ENCODE measurements at regions not wholly inside any gene's neighbourhood (a gene's known extent, or its start where the extent isn't known, plus 50 kb on each side); places are given as distances from the start of the nearest gene placed in this dataset.
"Not testable (repeated sequence)": the region's sequence is repeated elsewhere in the genome, so short reads cannot be mapped to it uniquely, and the experiment has no call there.

DNA sequence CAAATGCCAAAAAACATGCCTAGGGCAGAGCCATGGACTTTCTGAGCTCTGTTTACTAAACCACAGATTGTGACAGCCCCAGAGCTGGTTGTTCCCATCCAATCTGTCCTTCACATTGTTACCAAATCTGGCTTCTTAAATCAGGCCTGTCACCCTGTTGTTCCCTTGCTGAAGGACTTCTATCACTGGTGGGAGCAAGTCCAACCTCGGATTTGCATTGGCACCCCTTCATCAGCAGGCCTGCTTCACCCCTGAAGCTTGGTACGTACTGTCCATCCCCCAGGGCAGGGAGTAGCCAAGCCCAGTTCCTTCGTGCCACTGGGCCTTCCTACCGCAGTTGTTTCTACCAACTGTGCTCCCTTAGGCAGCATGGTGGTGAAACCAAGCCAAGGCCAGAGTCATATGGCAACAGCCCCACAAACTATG, 357.3 kb upstream of the JARID2 start:
- Histone ChIP-seq H3K27ac (no peak overlapping the region), H3K27me3 (no peaks in the 10 kb centered on the region), H3K9me3 (no peaks in the 10 kb centered on the region), H3K4me3 (no peak overlapping the region), H3K36me3 (no peaks in the 10 kb centered on the region), H3K4me1 (peaks cover 7% of the 10 kb centered on the region)
- DNase-seq (ENCODE audit: extremely low spot score in 2 of 2): no peak
- TF ChIP-seq POLR2AphosphoS5 (IDR thresholded peaks at IDR 0.05; ENCODE audit: insufficient read depth in 1 of 2, low read depth in 1 of 2): no peak
- TF ChIP-seq, protein P1, sequence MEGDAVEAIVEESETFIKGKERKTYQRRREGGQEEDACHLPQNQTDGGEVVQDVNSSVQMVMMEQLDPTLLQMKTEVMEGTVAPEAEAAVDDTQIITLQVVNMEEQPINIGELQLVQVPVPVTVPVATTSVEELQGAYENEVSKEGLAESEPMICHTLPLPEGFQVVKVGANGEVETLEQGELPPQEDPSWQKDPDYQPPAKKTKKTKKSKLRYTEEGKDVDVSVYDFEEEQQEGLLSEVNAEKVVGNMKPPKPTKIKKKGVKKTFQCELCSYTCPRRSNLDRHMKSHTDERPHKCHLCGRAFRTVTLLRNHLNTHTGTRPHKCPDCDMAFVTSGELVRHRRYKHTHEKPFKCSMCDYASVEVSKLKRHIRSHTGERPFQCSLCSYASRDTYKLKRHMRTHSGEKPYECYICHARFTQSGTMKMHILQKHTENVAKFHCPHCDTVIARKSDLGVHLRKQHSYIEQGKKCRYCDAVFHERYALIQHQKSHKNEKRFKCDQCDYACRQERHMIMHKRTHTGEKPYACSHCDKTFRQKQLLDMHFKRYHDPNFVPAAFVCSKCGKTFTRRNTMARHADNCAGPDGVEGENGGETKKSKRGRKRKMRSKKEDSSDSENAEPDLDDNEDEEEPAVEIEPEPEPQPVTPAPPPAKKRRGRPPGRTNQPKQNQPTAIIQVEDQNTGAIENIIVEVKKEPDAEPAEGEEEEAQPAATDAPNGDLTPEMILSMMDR (IDR thresholded peaks at IDR 0.05): no peak
- TF ChIP-seq POLR2A (IDR thresholded peaks at IDR 0.05): no peak
- intact Hi-C loops (cut with DNase I): no loop called here

DNA sequence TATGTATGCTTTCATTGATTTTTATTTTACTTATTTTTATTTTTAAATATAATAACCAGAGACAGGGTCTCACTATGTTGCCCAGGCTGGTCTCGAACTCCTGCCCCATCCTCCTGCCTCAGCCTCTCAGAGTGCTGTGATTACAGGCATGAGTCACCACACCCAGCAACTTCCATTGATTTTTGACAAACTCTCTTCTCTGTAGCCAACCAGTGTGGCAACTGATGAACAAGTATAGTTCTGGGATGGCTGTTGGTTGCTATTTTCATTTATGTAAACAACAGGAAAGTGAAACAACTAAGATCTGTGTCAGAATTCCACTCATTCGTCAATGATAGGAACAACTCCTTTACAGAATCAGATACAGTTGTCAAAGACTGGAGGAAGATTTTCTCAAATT, 356.7 kb upstream of the JARID2 start:
- H3K36me3 ChIP-seq: no peaks in the 10 kb centered on the region
- intact Hi-C loops (cut with DNase I): no loop called here
- H3K9me3 ChIP-seq: no peaks in the 10 kb centered on the region
- no peak for DNase-seq (ENCODE audit: extremely low spot score in 2 of 2)
- no peak for TF ChIP-seq POLR2AphosphoS5 (IDR thresholded peaks at IDR 0.05; ENCODE audit: insufficient read depth in 1 of 2, low read depth in 1 of 2)
- no peak for TF ChIP-seq POLR2A (IDR thresholded peaks at IDR 0.05)
- H3K27me3 ChIP-seq: no peaks in the 10 kb centered on the region
- no peak overlapping the region for H3K27ac ChIP-seq
- peaks cover 7% of the 10 kb centered on the region for H3K4me1 ChIP-seq
- H3K4me3 ChIP-seq: no peak overlapping the region

DNA sequence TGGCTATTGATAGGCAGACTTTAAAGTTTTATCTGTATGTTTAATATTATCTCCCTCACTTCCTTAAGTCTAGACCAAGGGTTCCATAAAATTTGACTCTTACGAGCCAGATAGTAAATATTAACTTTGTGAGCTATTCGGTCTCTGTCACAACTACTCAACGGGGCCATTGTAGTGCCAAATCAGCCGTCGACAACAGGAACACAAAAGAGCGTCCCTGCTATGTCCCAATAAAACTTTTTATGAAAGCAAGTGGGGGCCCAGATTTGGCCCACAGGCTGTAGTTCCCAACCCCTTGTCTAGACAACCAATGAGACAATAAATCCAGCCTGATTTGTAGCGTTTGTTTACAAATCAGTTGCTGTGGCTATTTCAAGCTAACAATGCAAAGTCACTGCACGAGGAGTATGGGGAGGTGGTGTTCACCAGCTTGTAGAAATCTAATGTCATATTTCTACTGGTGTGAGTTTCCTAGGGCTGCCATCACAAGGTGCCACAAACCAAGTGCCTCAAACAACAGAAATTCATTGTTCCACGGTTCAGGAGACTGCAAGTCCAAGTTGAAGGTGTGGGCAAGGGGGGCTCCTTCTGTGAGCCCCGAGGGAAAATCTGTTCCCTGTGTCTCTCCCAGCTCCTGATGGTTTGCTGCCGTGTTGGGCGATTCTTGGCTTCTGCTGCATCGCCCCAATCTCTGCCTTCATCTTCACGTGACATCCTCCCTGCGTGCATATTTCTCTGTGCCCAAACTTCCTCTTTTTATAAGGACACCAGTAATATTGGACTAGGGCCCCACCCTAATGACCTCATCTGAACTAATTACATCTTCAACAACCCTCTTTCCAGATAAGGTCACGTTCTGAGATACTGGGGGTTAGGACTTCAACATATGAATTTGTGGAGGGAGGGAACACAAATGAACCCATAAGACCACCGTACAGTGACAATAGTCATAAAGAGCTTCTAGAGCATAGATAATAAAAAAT, 356.0 kb upstream of the JARID2 start:
- DNase-seq (ENCODE audit: extremely low spot score in 2 of 2): no peak
- intact Hi-C loops (cut with DNase I): no loop called here
- Histone ChIP-seq H3K36me3 (no peaks in the 10 kb centered on the region), H3K4me3 (no peak overlapping the region), H3K4me1 (peaks cover 7% of the 10 kb centered on the region), H3K9me3 (no peaks in the 10 kb centered on the region), H3K27ac (no peak overlapping the region), H3K27me3 (no peaks in the 10 kb centered on the region)
- no peak for TF ChIP-seq POLR2A (IDR thresholded peaks at IDR 0.05)
- TF ChIP-seq POLR2AphosphoS5 (IDR thresholded peaks at IDR 0.05; ENCODE audit: insufficient read depth in 1 of 2, low read depth in 1 of 2): no peak
- TF ChIP-seq, protein P1 (IDR thresholded peaks at IDR 0.05): no peak

DNA sequence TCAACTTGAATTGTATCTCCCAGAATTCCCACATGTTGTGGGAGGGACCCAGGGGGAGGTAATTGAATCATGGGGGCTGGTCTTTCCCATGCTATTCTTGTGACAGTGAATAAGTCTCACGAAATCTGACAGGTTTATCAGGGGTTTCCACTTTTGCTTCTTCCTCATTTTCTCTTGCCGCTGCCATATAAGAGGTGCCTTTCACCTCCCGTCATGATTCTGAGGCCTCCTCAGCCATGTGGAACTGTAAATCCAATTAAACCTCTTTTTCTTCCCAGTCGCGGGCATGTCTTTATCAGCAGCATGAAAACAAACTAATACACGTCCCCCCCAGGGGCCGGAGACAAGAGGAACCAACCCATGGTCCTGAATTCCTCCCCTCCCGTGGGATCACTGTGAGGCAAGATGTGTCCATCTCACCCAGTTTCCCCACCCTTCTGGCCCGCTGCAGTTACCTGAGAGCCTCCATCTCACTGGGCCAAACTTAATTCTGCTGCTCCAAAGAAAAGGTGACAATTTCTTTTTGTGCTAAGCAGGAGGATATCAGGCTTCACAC, 354.0 kb upstream of the JARID2 start:
- H3K36me3 ChIP-seq; H3K4me1 ChIP-seq; H3K27me3 ChIP-seq; intact Hi-C loops (cut with DNase I); H3K4me3 ChIP-seq; DNase-seq (ENCODE audit: extremely low spot score in 2 of 2); H3K9me3 ChIP-seq; H3K27ac ChIP-seq: not testable (repeated sequence)

DNA sequence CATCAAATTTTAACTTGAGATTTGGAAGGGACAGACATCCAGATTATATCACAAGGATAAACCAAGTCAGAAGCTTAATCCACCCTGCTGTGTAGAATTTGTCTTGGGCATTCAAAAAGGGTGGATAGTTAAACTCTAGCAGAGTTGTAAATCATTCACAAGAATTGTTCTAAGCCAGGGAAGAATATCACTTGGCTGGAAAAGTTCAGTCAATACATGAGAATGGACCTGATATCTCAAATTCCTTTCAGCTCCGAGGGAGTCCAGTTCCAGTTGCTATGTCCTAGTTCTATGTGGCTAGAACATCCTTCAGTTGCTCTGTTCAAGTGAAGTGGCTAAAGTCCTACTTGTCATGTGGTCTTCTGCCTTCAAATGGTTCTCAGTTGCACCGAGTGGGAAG, 351.8 kb upstream of the JARID2 start:
- no peak for TF ChIP-seq POLR2AphosphoS5 (IDR thresholded peaks at IDR 0.05; ENCODE audit: insufficient read depth in 1 of 2, low read depth in 1 of 2)
- TF ChIP-seq, protein P1 (IDR thresholded peaks at IDR 0.05): no peak
- no peak for DNase-seq (ENCODE audit: extremely low spot score in 2 of 2)
- no peak overlapping the region for H3K27ac ChIP-seq
- intact Hi-C loops (cut with DNase I): no loop called here
- no peaks in the 10 kb centered on the region for H3K9me3 ChIP-seq
- no peaks in the 10 kb centered on the region for H3K4me1 ChIP-seq
- no peaks in the 10 kb centered on the region for H3K36me3 ChIP-seq
- no peak overlapping the region for H3K4me3 ChIP-seq
- H3K27me3 ChIP-seq: no peaks in the 10 kb centered on the region

DNA sequence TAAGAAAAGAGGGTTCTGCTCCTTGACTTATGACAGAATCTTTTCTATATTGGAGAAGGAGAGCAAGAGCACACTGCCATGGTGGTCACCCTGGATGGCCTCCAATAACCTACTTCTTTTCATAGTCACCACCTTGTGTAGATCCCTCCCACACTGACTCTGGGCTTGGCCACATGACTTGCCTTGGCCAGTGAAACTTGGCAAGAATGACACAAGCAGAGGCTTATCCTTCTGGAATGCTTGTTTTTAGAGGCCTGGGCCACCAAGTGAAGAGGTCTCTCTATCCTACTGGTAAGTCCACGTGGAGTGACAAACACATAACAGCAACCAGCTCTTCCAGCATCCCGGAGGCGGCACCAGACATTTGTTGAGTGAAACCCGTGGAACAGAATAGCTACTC, 349.4 kb upstream of the JARID2 start:
- H3K36me3 ChIP-seq: no peaks in the 10 kb centered on the region
- intact Hi-C loops (cut with DNase I): no loop called here
- H3K9me3 ChIP-seq: no peaks in the 10 kb centered on the region
- H3K27ac ChIP-seq: no peak overlapping the region
- TF ChIP-seq, protein P1 (IDR thresholded peaks at IDR 0.05): no peak
- TF ChIP-seq POLR2AphosphoS5 (IDR thresholded peaks at IDR 0.05; ENCODE audit: insufficient read depth in 1 of 2, low read depth in 1 of 2) (no peak), POLR2A (IDR thresholded peaks at IDR 0.05) (no peak)
- DNase-seq (ENCODE audit: extremely low spot score in 2 of 2): no peak
- H3K4me1 ChIP-seq: no peaks in the 10 kb centered on the region
- H3K27me3 ChIP-seq: no peaks in the 10 kb centered on the region
- no peak overlapping the region for H3K4me3 ChIP-seq
